Adrenal gland (tissue), 9 donors: ENCODE measurements at regions not wholly inside any gene's neighbourhood (a gene's known extent, or its start where the extent isn't known, plus 50 kb on each side); places are given as distances from the start of the nearest gene placed in this dataset.
A peak's percentile ranks its signal among the peaks of the same experiment; 100 is the strongest.

ENCODE experiments used
- DNase-seq, 7 donors: peaks; one replicate each; pipeline ENCODE4 v3.0.0-alpha.2; 2019 to 2020
- H3K27ac ChIP-seq, 5 donors: fragments of 200-600 bp; sonication (generic) in 4 of 5; 1 replicate in 3 of 5; 2 replicates in 2 of 5; pipeline versions ENCODE4 v1.5.1 to v1.8.0; 2016 to 2020; ENCODE audit warnings: mild to moderate bottlenecking in 1 of 5
- H3K27me3 ChIP-seq: fragments of 200-600 bp; 2 replicates; pipeline ENCODE4 v1.8.0; 2021
- H3K36me3 ChIP-seq, 2 donors: fragments of 200-600 bp; replicated peaks in 1 of 2; 1 replicate in 1 of 2; 2 replicates in 1 of 2; pipeline versions ENCODE4 v1.5.1 to v1.8.0; 2018 to 2022
- H3K4me1 ChIP-seq, 2 donors: fragments of 200-600 bp; replicated peaks in 1 of 2; 1 replicate in 1 of 2; 2 replicates in 1 of 2; pipeline versions ENCODE4 v1.5.1 to v1.8.0; 2018 to 2021
- H3K4me3 ChIP-seq, 4 donors: fragments of 200-600 bp; sonication (generic) in 3 of 4; one replicate each; pipeline ENCODE4 v1.5.1; 2016 to 2018
- H3K9me3 ChIP-seq, 3 donors: fragments of 200-600 bp; sonication (generic) in 1 of 3; replicated peaks in 1 of 3; 1 replicate in 2 of 3; 2 replicates in 1 of 3; pipeline versions ENCODE4 v1.5.1 to v1.8.0; 2016 to 2021
- CTCF ChIP-seq, 6 experiments: fragments of 450-650 bp in 4 of 6; fragments of 200-600 bp in 2 of 6; sonication (generic) in 1 of 6; IDR thresholded peaks; 1 replicate in 5 of 6; 2 replicates in 1 of 6; pipeline versions ENCODE4 v1.5.1 to v1.8.0; 2016 to 2021; ENCODE audit warnings: antibody characterized with exemption in 6 of 6, mild to moderate bottlenecking in 2 of 6, moderate library complexity in 1 of 6
- POLR2A ChIP-seq, 2 donors: fragments of 450-650 bp; IDR thresholded peaks; one replicate each; pipeline ENCODE4 v1.6.1; 2017; ENCODE audit warnings: antibody characterized with exemption in 2 of 2, mild to moderate bottlenecking in 2 of 2, moderate library complexity in 1 of 2
- WGBS, 4 donors: extraction: QIAGEN DNeasy Blood & Tissue Kit in 2 of 4; methylation state at CpG; one replicate each; pipeline versions ENCODE4 v1.1.5 to v1.1.7; 2013 to 2017; 5-methylcytosine and 5-hydroxymethylcytosine counted together
- intact Hi-C, 2 donors: fragments of 100-400 bp; cut with DNase I; formaldehyde crosslinking; loops; one replicate each; pipeline versions ENCODE4 v1.14.1 to v1.15.0; 2022 to 2023
- donor health status: healthy with polysubstance abuse.
- donor health status: Bipolar disorder and iron deficiency.
- donor health status: DM: yes; HTN: yes; CAD: no.
- donor health status: DM: no; HTN: no; CAD: no.
- donor health status: DM: no; HTN: no; CAD: no.

DNA sequence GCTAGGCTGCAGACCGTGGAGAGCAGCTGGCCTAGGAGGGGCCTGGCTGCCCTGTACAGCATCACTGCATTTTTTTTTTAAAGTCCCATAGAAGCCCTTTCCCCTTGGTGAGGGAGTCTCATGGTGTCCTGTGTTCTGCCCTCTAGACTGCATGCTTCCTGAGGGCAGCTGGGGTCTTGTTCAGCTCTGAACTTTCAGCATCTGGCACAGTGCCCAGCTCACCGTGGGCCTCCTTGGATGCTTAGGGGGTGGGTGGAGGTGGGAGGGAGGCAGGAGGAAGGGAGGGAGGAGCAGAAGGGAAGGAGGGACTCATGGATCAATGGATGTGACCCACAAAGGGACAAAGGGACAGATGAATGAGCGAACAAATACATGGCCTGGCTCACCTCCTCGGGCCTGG lies 63.4 kb upstream of the TMEM97 start:
- no peaks in the 10 kb centered on the region for H3K36me3 ChIP-seq

GRCh38 chr17:28256370-28256769 lies 62.6 kb upstream of the TMEM97 start:
- DNase-seq: no peak
- H3K4me3 ChIP-seq: no peak overlapping the region
- no peaks in the 10 kb centered on the region for H3K27me3 ChIP-seq
- H3K36me3 ChIP-seq: no peaks in the 10 kb centered on the region
- TF ChIP-seq CTCF (IDR thresholded peaks at IDR 0.05) (no peak), POLR2A (IDR thresholded peaks at IDR 0.05) (no peak)
- no peaks in the 10 kb centered on the region for H3K9me3 ChIP-seq
- WGBS, 4 donors: 75 to 89% (median 87%) methylated on average over 8 to 14 of the region's 14 CpGs
- intact Hi-C loops: loop anchor here (10.0 kb wide), 3 partner anchors 242 to 452 kb away; partner anchors contain the start of genes NOS2 (in 2 of the 2) and LYRM9 (in 1 of the 2)
- no peak overlapping the region for H3K27ac ChIP-seq
- peaks cover 0 to 2% of the 10 kb centered on the region in 2 donors for H3K4me1 ChIP-seq

More for the DNA sequence above, 63.4 kb upstream of the TMEM97 start:
- no peak overlapping the region for H3K4me3 ChIP-seq
- intact Hi-C loops: loop anchor here (10.0 kb wide), 3 partner anchors 241 to 451 kb away; partner anchors contain the start of genes NOS2 (in 2 of the 2) and LYRM9 (in 1 of the 2)
- peaks cover 0 to 4% of the 10 kb centered on the region in 2 donors for H3K4me1 ChIP-seq
- TF ChIP-seq CTCF (IDR thresholded peaks at IDR 0.05) (no peak), POLR2A (IDR thresholded peaks at IDR 0.05) (no peak)
- H3K27ac ChIP-seq: no peak overlapping the region
- H3K9me3 ChIP-seq: no peaks in the 10 kb centered on the region
- DNase-seq: no peak
- no peaks in the 10 kb centered on the region for H3K27me3 ChIP-seq
- 63 to 85% (median 71%) methylated on average over 4 of the region's 4 CpGs for WGBS, 4 donors

GRCh38 chr17:28256881-28257280 lies 62.1 kb upstream of the TMEM97 start:
- intact Hi-C loops: loop anchor here (10.0 kb wide), 3 partner anchors 242 to 452 kb away; partner anchors contain the start of genes NOS2 (in 2 of the 2) and LYRM9 (in 1 of the 2)
- WGBS, 4 donors: 86 to 97% (median 92%) methylated on average over 7 of the region's 7 CpGs
- Histone ChIP-seq H3K36me3 (no peaks in the 10 kb centered on the region), H3K4me3 (no peak overlapping the region), H3K9me3 (no peaks in the 10 kb centered on the region), H3K27me3 (no peaks in the 10 kb centered on the region), H3K27ac (no peak overlapping the region), H3K4me1 (no peaks in the 10 kb centered on the region)
- TF ChIP-seq CTCF (IDR thresholded peaks at IDR 0.05): no peak
- no peak for TF ChIP-seq POLR2A (IDR thresholded peaks at IDR 0.05)
- no peak for DNase-seq

DNA sequence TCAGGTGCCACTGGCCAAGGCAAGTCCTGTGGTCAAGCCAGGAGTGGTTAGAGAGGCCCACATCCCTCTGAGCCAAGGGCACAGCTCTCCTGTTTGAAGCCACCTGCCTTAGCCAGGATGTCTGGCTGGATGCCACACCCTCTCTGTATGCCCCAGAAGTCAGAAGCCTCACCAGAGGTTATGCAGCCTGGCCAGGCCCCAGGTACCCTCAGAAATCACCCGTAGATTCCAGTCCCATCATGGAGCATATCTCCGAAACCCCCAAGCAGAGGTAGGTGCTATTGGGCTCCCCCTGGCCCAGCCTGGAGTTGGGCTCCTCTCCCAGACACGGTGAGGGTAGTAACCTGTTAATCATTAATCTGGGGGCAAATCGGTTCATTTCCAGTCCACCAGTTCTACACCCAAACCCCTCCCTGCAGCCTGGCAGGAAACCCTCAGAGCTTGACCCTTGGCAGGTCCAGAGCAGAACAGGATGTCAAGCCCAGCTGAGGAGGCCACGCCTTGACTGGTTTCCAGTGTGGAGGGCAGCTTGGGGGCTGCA lies 60.6 kb upstream of the TMEM97 start:
- H3K4me1 ChIP-seq: no peaks in the 10 kb centered on the region
- 65 to 69% (median 66%) methylated on average over 4 to 5 of the region's 5 CpGs for WGBS, 4 donors
- H3K27me3 ChIP-seq: no peaks in the 10 kb centered on the region
- TF ChIP-seq CTCF (IDR thresholded peaks at IDR 0.05): no peak
- TF ChIP-seq POLR2A (IDR thresholded peaks at IDR 0.05): no peak
- H3K9me3 ChIP-seq: peaks cover 0 to 9% (median 0%) of the 10 kb centered on the region in 3 donors
- no peak overlapping the region for H3K27ac ChIP-seq
- no peak overlapping the region for H3K4me3 ChIP-seq
- DNase-seq: peak in 1 of 7 donors; percentile 30
- H3K36me3 ChIP-seq: no peaks in the 10 kb centered on the region
- intact Hi-C loops: loop anchor here (10.0 kb wide), 3 partner anchors 244 to 454 kb away; partner anchors contain the start of genes NOS2 (in 2 of the 2) and LYRM9 (in 1 of the 2)
